Fibroblast of mammary gland (primary cell): ENCODE measurements at regions not wholly inside any gene's neighbourhood (a gene's known extent, or its start where the extent isn't known, plus 50 kb on each side); places are given as distances from the start of the nearest gene placed in this dataset.

ENCODE experiments used
- DNase-seq: peaks from one replicate; pipeline ENCODE4 v3.0.0-alpha.2; 2010; ENCODE audit warnings: low read depth
- H3K4me3 ChIP-seq: 2 replicates; pipeline ENCODE4 v1.5.1; 2011; ENCODE audit warnings: low read depth, mild to moderate bottlenecking, low read length, moderate library complexity; ENCODE audit not compliant: control insufficient read depth
- TF ChIP-seq, protein P1 (sequence below): conservative IDR thresholded peaks from 2 replicates; pipeline ENCODE4 v1.5.1; 2011; ENCODE audit warnings: low read depth, low read length, inconsistent platforms; ENCODE audit not compliant: control insufficient read depth, insufficient read depth

DNA sequence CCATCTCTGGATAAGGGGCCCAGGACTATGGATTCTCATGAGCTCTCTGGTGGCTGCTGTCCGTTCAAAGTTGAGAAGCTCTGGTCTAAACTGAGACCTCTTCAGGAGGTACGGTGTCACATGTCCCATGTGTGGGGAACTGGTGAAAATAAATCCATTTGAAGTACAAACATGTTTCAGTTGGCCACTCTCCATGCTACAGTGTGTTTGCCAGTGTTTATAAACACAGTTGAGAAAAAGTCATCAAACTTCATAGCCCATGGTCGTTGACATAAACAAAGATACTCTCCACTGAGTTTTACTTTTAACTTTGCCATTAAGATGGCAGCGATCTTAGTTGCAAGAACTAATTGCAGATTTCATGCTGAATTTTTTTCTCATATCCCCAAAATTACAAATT is 72.8 kb downstream of the PSMG1 start:
- no peak for DNase-seq
- TF ChIP-seq, protein P1, sequence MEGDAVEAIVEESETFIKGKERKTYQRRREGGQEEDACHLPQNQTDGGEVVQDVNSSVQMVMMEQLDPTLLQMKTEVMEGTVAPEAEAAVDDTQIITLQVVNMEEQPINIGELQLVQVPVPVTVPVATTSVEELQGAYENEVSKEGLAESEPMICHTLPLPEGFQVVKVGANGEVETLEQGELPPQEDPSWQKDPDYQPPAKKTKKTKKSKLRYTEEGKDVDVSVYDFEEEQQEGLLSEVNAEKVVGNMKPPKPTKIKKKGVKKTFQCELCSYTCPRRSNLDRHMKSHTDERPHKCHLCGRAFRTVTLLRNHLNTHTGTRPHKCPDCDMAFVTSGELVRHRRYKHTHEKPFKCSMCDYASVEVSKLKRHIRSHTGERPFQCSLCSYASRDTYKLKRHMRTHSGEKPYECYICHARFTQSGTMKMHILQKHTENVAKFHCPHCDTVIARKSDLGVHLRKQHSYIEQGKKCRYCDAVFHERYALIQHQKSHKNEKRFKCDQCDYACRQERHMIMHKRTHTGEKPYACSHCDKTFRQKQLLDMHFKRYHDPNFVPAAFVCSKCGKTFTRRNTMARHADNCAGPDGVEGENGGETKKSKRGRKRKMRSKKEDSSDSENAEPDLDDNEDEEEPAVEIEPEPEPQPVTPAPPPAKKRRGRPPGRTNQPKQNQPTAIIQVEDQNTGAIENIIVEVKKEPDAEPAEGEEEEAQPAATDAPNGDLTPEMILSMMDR: no peak
- H3K4me3 ChIP-seq: no peak overlapping the region

- no peak for DNase-seq
- TF ChIP-seq, protein P1: no peak
- H3K4me3 ChIP-seq: no peak overlapping the region
Measured at GRCh38 chr21:39109596-39110210, 73.5 kb downstream of the PSMG1 start.

- no peak overlapping the region for H3K4me3 ChIP-seq
- TF ChIP-seq, protein P1: no peak
- DNase-seq: no peak
Measured at GRCh38 chr21:39109163-39109530, 74.1 kb downstream of the PSMG1 start.

- DNase-seq: no peak
- TF ChIP-seq, protein P1: no peak
- H3K4me3 ChIP-seq: no peak overlapping the region
Measured at GRCh38 chr21:39108291-39109162, 74.7 kb downstream of the PSMG1 start.

DNA sequence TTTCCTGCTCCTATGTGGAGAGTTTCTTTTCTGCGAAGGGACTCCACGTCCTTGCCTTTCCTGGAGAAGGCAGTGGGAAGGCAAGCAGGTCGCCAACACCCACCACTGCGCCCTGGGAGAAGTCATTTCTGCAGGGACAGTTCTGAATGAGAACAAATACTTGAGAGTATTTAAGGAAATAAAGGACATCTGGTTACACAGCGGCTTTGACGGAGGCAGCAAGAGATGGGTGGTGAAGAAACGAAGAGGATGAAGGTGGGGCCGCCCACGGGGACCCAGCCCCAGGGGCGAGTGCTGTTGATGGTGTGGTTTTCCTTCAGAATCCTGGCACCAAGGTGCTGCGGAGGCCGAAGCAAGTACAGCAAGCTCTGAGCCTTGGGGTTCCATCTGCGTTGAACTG is 75.5 kb downstream of the PSMG1 start:
- TF ChIP-seq, protein P1: no peak
- DNase-seq: no peak
- no peak overlapping the region for H3K4me3 ChIP-seq

- no peak overlapping the region for H3K4me3 ChIP-seq
- DNase-seq: no peak
- TF ChIP-seq, protein P1: no peak
Measured at GRCh38 chr21:39106881-39107462, 76.3 kb downstream of the PSMG1 start.
